Right lobe of liver (tissue), 6 donors: ENCODE measurements at regions not wholly inside any gene's neighbourhood (a gene's known extent, or its start where the extent isn't known, plus 50 kb on each side); places are given as distances from the start of the nearest gene placed in this dataset.

ENCODE experiments used
- ATAC-seq, 4 donors: fragments of 200-7000 bp; cut with Tn5 transposase; one replicate each; pipeline ENCODE4 v1.9.1; 2020; ENCODE audit warnings: mild to moderate bottlenecking in 4 of 4, moderate library complexity in 4 of 4
- DNase-seq, 3 donors: peaks; one replicate each; pipeline ENCODE4 v3.0.0-alpha.2; 2020
- H3K27ac ChIP-seq, 3 donors: fragments of 200-600 bp; one replicate each; pipeline ENCODE4 v1.8.0; 2022
- H3K27me3 ChIP-seq, 2 donors: fragments of 200-600 bp; one replicate each; pipeline ENCODE4 v1.8.0; 2022
- H3K36me3 ChIP-seq, 4 donors: fragments of 200-600 bp; sonication (generic) in 1 of 4; one replicate each; pipeline versions ENCODE4 v1.5.1 to v1.8.0; 2017 to 2022; ENCODE audit warnings: control low read depth in 1 of 4
- H3K4me1 ChIP-seq, 4 donors: fragments of 200-600 bp; sonication (generic) in 1 of 4; one replicate each; pipeline versions ENCODE4 v1.5.1 to v1.8.0; 2017 to 2022; ENCODE audit warnings: control low read depth in 1 of 4
- H3K4me3 ChIP-seq, 3 donors: fragments of 200-600 bp; one replicate each; pipeline ENCODE4 v1.8.0; 2022
- H3K9me3 ChIP-seq, 4 donors: fragments of 200-600 bp; sonication (generic) in 1 of 4; one replicate each; pipeline versions ENCODE4 v1.5.1 to v1.8.0; 2017 to 2022; ENCODE audit warnings: control low read depth in 1 of 4
- CTCF ChIP-seq, 4 donors: fragments of 200-600 bp in 3 of 4; fragments of 450-650 bp in 1 of 4; IDR thresholded peaks; one replicate each; pipeline versions ENCODE4 v1.5.1 to v1.8.0; 2016 to 2022; ENCODE audit warnings: antibody characterized with exemption in 4 of 4, mild to moderate bottlenecking in 2 of 4
- POLR2A ChIP-seq: fragments of 450-650 bp; IDR thresholded peaks from one replicate; pipeline ENCODE4 v1.6.1; 2017; ENCODE audit warnings: antibody characterized with exemption, mild to moderate bottlenecking
- WGBS: methylation state at CpG from one replicate; pipeline ENCODE4 v1.1.6; 2018; ENCODE audit warnings: low coverage, low lambda C conversion rate; ENCODE audit not compliant: insufficient coverage; ENCODE audit errors: missing lambda C conversion rate; 5-methylcytosine and 5-hydroxymethylcytosine counted together
- intact Hi-C, 2 donors: fragments of 100-400 bp; cut with DNase I; formaldehyde crosslinking; loops; one replicate each; pipeline versions ENCODE4 v1.11.2 to v1.14.1; 2022
- donor health status: DM: no; HTN: yes; CAD: no.
- donor health status: DM: no; HTN: no; CAD: no.
- donor health status: DM: no; HTN: no; CAD: no.
- donor health status: DM: no; HTN: yes; CAD: no.
- donor health status: DM: no; HTN: yes; CAD: no.

GRCh38 chr7:41910940-41911600, 208.2 kb upstream of the INHBA start:
- H3K9me3 ChIP-seq = no peaks in the 10 kb centered on the region
- no peak for ATAC-seq
- no peak for DNase-seq
- no peak for TF ChIP-seq POLR2A
- TF ChIP-seq CTCF (IDR thresholded peaks at IDR 0.05) = no peak
- no peaks in the 10 kb centered on the region for H3K27me3 ChIP-seq
- WGBS = 37% methylated on average over 3 of the region's 3 CpGs
- no peak overlapping the region for H3K4me3 ChIP-seq
- H3K4me1 ChIP-seq = no peaks in the 10 kb centered on the region
- intact Hi-C loops = no loop called here
- no peak overlapping the region for H3K27ac ChIP-seq
- no peaks in the 10 kb centered on the region for H3K36me3 ChIP-seq

GRCh38 chr7:41907444-41907843, 204.6 kb upstream of the INHBA start:
- no peak overlapping the region for H3K4me3 ChIP-seq
- DNase-seq (no peak), ATAC-seq (no peak)
- intact Hi-C loops = no loop called here
- no peaks in the 10 kb centered on the region for H3K9me3 ChIP-seq
- H3K36me3 ChIP-seq = no peaks in the 10 kb centered on the region
- H3K27ac ChIP-seq = no peak overlapping the region
- H3K27me3 ChIP-seq = no peaks in the 10 kb centered on the region
- no peak for TF ChIP-seq CTCF (IDR thresholded peaks at IDR 0.05)
- no peak for TF ChIP-seq POLR2A
- H3K4me1 ChIP-seq = no peaks in the 10 kb centered on the region

- TF ChIP-seq CTCF (IDR thresholded peaks at IDR 0.05) = no peak
- TF ChIP-seq POLR2A = no peak
- intact Hi-C loops = no loop called here
- H3K36me3 ChIP-seq = no peaks in the 10 kb centered on the region
- no peak overlapping the region for H3K27ac ChIP-seq
- ATAC-seq = no peak
- H3K9me3 ChIP-seq = no peaks in the 10 kb centered on the region
- no peak for DNase-seq
- H3K4me3 ChIP-seq = no peak overlapping the region
- 31% methylated on average over 2 of the region's 2 CpGs for WGBS
- H3K4me1 ChIP-seq = no peaks in the 10 kb centered on the region
- no peaks in the 10 kb centered on the region for H3K27me3 ChIP-seq
These were observed 197.6 kb upstream of the INHBA start for GRCh38 chr7:41900532-41900931.

- WGBS = 56% methylated on average over 4 of the region's 4 CpGs
- Histone ChIP-seq H3K4me1 (no peaks in the 10 kb centered on the region), H3K4me3 (no peak overlapping the region), H3K9me3 (no peaks in the 10 kb centered on the region), H3K36me3 (no peaks in the 10 kb centered on the region), H3K27ac (no peak overlapping the region), H3K27me3 (no peaks in the 10 kb centered on the region)
- DNase-seq = no peak
- TF ChIP-seq POLR2A = no peak
- TF ChIP-seq CTCF (IDR thresholded peaks at IDR 0.05) = no peak
- no peak for ATAC-seq
- intact Hi-C loops = no loop called here
These were observed 197.0 kb upstream of the INHBA start for GRCh38 chr7:41899823-41900433.
